Mesothelial cell of epicardium (in vitro differentiated cells): ENCODE measurements at regions not wholly inside any gene's neighbourhood (a gene's known extent, or its start where the extent isn't known, plus 50 kb on each side); places are given as distances from the start of the nearest gene placed in this dataset.

ENCODE experiments used
- DNase-seq, 2 experiments: peaks; one replicate each; pipeline ENCODE4 v3.0.0; 2021; ENCODE audit warnings: low spot score in 2 of 2; ENCODE audit not compliant: unreplicated experiment in 2 of 2
- H3K27ac Mint-ChIP-seq: 2 replicates; pipeline ENCODE4 v1.8.0; 2021; ENCODE audit warnings: mixed read lengths
- H3K27me3 Mint-ChIP-seq: 2 replicates; pipeline ENCODE4 v1.8.0; 2021; ENCODE audit warnings: low read depth, mixed read lengths
- H3K36me3 Mint-ChIP-seq: 2 replicates; pipeline ENCODE4 v1.8.0; 2021; ENCODE audit warnings: mixed read lengths
- H3K4me1 Mint-ChIP-seq: 2 replicates; pipeline ENCODE4 v1.8.0; 2021; ENCODE audit warnings: mixed read lengths
- H3K4me3 Mint-ChIP-seq: 2 replicates; pipeline ENCODE4 v1.8.0; 2021; ENCODE audit warnings: mild to moderate bottlenecking, moderate library complexity, mixed read lengths
- H3K9me3 Mint-ChIP-seq: 2 replicates; pipeline ENCODE4 v1.8.0; 2021; ENCODE audit warnings: mixed read lengths
- CTCF ChIP-seq: fragments of 200-600 bp; sonication (generic); IDR thresholded peaks from one replicate; pipeline ENCODE4 v1.5.0; 2021; ENCODE audit warnings: antibody characterized with exemption; ENCODE audit not compliant: unreplicated experiment

GRCh38 chr4:162797108-162797507 is 369.6 kb downstream of the NAF1 start:
- no peak overlapping the region for H3K4me3 Mint-ChIP-seq
- H3K27ac Mint-ChIP-seq, result no peak overlapping the region
- H3K9me3 Mint-ChIP-seq, result peaks cover 18% of the 10 kb centered on the region

GRCh38 chr4:162793571-162793970 is 373.1 kb downstream of the NAF1 start:
- H3K4me1 Mint-ChIP-seq, result no peaks in the 10 kb centered on the region
- no peak overlapping the region for H3K4me3 Mint-ChIP-seq
- no peak overlapping the region for H3K27ac Mint-ChIP-seq
- no peak for DNase-seq
- no peak for TF ChIP-seq CTCF
- no peaks in the 10 kb centered on the region for H3K9me3 Mint-ChIP-seq
- H3K27me3 Mint-ChIP-seq, result peaks cover 6% of the 10 kb centered on the region
- H3K36me3 Mint-ChIP-seq, result no peaks in the 10 kb centered on the region

More at GRCh38 chr4:162797108-162797507, 369.6 kb downstream of the NAF1 start:
- Mint-ChIP-seq H3K4me1 (no peaks in the 10 kb centered on the region), H3K36me3 (no peaks in the 10 kb centered on the region), H3K27me3 (peaks cover 2% of the 10 kb centered on the region)
- DNase-seq, result no peak
- TF ChIP-seq CTCF, result no peak

GRCh38 chr4:162793004-162793403 is 373.7 kb downstream of the NAF1 start:
- Mint-ChIP-seq H3K27me3 (peaks cover 6% of the 10 kb centered on the region), H3K4me1 (no peaks in the 10 kb centered on the region), H3K36me3 (no peaks in the 10 kb centered on the region), H3K9me3 (no peaks in the 10 kb centered on the region), H3K27ac (no peak overlapping the region), H3K4me3 (no peak overlapping the region)
- TF ChIP-seq CTCF, result no peak
- DNase-seq, result no peak

DNA sequence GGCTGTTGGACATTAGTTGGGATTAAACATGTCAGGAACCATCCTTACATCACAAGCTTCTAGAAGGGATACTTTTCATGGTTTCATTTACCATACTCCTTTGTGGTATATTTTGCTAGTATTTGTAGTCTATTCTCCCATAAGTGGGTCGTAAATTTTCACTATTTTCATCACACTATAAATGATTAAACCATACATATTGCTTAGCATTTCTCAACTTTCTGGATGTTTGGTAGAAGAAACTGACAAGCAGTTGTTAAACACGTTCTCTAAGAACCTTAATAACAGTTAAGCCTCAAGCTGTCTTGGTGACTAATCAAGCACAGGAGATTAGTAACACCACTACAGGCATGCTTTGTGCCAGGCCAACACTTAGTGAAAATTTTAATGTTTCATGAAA is 375.5 kb downstream of the NAF1 start:
- TF ChIP-seq CTCF, result no peak
- no peaks in the 10 kb centered on the region for H3K36me3 Mint-ChIP-seq
- no peak overlapping the region for H3K4me3 Mint-ChIP-seq
- peaks cover 6% of the 10 kb centered on the region for H3K27me3 Mint-ChIP-seq
- no peaks in the 10 kb centered on the region for H3K4me1 Mint-ChIP-seq
- DNase-seq, result no peak
- no peak overlapping the region for H3K27ac Mint-ChIP-seq
- H3K9me3 Mint-ChIP-seq, result no peaks in the 10 kb centered on the region

DNA sequence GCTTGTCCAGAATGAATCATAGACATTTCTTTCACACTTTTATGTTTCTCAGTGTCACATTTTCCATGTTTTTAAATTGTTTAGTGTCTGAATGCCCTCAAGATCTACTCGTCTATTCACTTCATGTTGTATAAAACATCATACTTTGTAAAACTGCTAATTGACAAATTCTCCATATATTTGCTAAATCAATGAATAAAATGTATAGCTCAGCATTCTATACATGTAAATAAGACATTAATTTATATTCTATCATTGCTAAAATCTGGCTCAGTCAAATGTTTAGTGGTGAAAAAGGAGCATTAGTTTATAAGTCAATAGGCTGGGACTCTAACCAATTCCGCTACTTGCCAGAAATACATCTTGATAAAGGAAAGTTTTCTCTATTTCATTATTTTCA is 379.6 kb downstream of the NAF1 start:
- DNase-seq, result no peak
- Mint-ChIP-seq H3K36me3 (no peaks in the 10 kb centered on the region), H3K9me3 (no peaks in the 10 kb centered on the region), H3K4me3 (no peak overlapping the region), H3K27me3 (peaks cover 4% of the 10 kb centered on the region), H3K27ac (no peak overlapping the region), H3K4me1 (no peaks in the 10 kb centered on the region)
- no peak for TF ChIP-seq CTCF
